A673 (cell line): ENCODE measurements at regions not wholly inside any gene's neighbourhood (a gene's known extent, or its start where the extent isn't known, plus 50 kb on each side); places are given as distances from the start of the nearest gene placed in this dataset.

ENCODE experiments used
- BruUV-seq: library from RNA; stranded (reverse); fragments of 400-500 nt; replicated peaks from 2 replicates; lab custom pipeline; 2021; lab: Mats Ljungman, UMichigan
- CTCF ChIA-PET: fragments of 300-600 bp; sonication (Branson Sonifier 250); formaldehyde crosslinking; loops from one replicate; lab custom pipeline; 2022; ENCODE audit warnings: antibody characterized with exemption; lab: Charles Lee
- POLR2A ChIA-PET: fragments of 300-600 bp; sonication (Branson Sonifier 250); formaldehyde crosslinking; loops from one replicate; lab custom pipeline; 2022; ENCODE audit warnings: antibody characterized with exemption; ENCODE audit not compliant: low non-redundant PET; lab: Charles Lee
- DNase-seq: peaks from one replicate; pipeline ENCODE4 v3.0.0-alpha.2; 2015; ENCODE audit warnings: low spot score
- H3K27ac ChIP-seq: fragments of 200-600 bp; sonication (generic); 2 replicates; pipeline ENCODE4 v1.5.1; 2016; ENCODE audit warnings: mixed run types, low read depth, mild to moderate bottlenecking, mixed read lengths, antibody characterized with exemption, low read length; ENCODE audit not compliant: poor library complexity, severe bottlenecking
- H3K27me3 ChIP-seq: fragments of 200-600 bp; sonication (generic); replicated peaks from 2 replicates; pipeline ENCODE4 v1.6.1; 2017; ENCODE audit warnings: mixed run types, low read depth, mild to moderate bottlenecking, mixed read lengths, antibody characterized with exemption, low read length; ENCODE audit not compliant: insufficient read depth, poor library complexity
- H3K36me3 ChIP-seq: fragments of 200-600 bp; sonication (generic); 2 replicates; pipeline ENCODE4 v1.6.1; 2016; ENCODE audit warnings: mixed run types, mild to moderate bottlenecking, mixed read lengths, antibody characterized with exemption, low read length; ENCODE audit not compliant: insufficient read depth, poor library complexity, severe bottlenecking
- H3K4me1 ChIP-seq: fragments of 200-600 bp; sonication (generic); 2 replicates; pipeline ENCODE4 v1.6.1; 2017; ENCODE audit warnings: mixed run types, mild to moderate bottlenecking, mixed read lengths, antibody characterized with exemption, low read length; ENCODE audit not compliant: insufficient read depth, poor library complexity, severe bottlenecking
- H3K4me3 ChIP-seq: fragments of 200-600 bp; sonication (generic); 2 replicates; pipeline ENCODE4 v1.5.1; 2016; ENCODE audit warnings: low read depth, mixed run types, mild to moderate bottlenecking, mixed read lengths, low read length; ENCODE audit not compliant: poor library complexity, severe bottlenecking
- H3K9me3 ChIP-seq: fragments of 200-600 bp; sonication (generic); 2 replicates; pipeline ENCODE4 v1.6.1; 2016; ENCODE audit warnings: mixed run types, low read depth, mild to moderate bottlenecking, mixed read lengths, antibody characterized with exemption, low read length; ENCODE audit not compliant: poor library complexity, severe bottlenecking
- EZH2 ChIP-seq: fragments of 200-600 bp; sonication (generic); IDR thresholded peaks from 2 replicates; pipeline ENCODE4 v1.6.1; 2017; ENCODE audit warnings: borderline replicate concordance, low read depth, mild to moderate bottlenecking, mixed read lengths, antibody characterized with exemption, low read length; ENCODE audit not compliant: poor library complexity, severe bottlenecking
- intact Hi-C: fragments of 100-400 bp; cut with micrococcal nuclease; formaldehyde crosslinking; loops from one replicate; pipeline ENCODE4 v1.10.0; 2022; ENCODE audit not compliant: unreplicated experiment
- TF ChIP-seq, protein P1 (sequence below): fragments of 300-800, 200-600 bp; sonication (generic); conservative IDR thresholded peaks from 2 replicates; pipeline ENCODE4 v1.5.1; 2017; ENCODE audit warnings: low read depth, mild to moderate bottlenecking, antibody characterized with exemption, low read length, moderate library complexity, mixed read lengths

DNA sequence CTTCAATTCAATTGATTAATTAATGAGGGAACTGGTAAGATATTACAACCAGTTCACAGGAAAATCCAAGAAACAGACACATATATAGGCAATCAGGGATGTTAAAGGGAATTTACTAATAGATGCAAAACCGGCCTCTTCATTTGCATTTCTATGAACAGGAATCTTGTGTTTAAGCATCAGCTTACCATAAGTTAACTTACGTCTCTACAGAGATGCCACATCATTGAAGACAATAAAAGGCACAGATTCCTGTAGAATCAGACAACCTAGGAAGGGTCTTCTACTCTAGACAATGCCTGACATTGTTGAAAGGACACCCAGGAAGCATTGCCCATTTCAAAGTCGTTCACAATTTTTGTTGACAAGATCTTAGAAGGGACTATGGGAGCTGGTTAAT, 93.0 kb upstream of the EPCAM start:
- BruUV-seq = no TSS peak
- TF ChIP-seq, protein P1, sequence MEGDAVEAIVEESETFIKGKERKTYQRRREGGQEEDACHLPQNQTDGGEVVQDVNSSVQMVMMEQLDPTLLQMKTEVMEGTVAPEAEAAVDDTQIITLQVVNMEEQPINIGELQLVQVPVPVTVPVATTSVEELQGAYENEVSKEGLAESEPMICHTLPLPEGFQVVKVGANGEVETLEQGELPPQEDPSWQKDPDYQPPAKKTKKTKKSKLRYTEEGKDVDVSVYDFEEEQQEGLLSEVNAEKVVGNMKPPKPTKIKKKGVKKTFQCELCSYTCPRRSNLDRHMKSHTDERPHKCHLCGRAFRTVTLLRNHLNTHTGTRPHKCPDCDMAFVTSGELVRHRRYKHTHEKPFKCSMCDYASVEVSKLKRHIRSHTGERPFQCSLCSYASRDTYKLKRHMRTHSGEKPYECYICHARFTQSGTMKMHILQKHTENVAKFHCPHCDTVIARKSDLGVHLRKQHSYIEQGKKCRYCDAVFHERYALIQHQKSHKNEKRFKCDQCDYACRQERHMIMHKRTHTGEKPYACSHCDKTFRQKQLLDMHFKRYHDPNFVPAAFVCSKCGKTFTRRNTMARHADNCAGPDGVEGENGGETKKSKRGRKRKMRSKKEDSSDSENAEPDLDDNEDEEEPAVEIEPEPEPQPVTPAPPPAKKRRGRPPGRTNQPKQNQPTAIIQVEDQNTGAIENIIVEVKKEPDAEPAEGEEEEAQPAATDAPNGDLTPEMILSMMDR = no peak
- TF ChIP-seq EZH2 = no peak
- POLR2A ChIA-PET = no interaction called here

DNA sequence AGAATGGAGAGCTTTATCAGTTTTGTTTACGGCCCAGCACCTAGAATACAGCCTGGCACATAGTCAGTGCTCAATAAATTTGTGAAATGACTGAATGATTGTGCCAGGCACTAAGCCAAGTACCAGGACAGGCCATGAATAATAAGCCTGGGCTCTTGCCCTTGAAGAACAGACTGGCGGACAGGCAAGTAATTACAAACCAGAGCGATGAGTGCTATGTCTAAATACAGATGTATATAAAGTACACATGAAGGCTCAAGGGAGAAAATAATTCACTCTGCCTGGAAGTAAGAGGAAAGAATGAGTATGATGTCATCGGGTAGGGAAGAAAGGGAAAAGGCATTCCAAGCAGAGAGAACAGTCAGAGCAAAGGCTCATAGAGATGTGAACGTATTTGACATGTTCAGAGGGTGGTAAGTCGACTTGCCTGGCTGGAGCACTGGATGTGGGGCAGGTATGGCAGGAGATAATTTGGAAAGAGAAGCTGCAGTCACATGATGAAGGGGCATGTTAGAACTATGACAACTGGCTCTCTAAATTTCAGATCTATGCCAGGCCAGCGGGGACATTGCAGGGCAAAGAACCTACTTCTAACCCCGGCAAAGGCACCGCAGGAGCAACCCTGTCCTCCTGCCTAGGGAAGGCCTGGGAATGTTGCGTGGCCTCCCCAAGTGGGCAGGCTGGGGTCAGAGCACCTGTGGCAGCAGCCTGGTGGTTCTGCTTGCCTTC, 94.9 kb upstream of the EPCAM start:
- intact Hi-C loops = no loop called here
- Histone ChIP-seq H3K36me3 (no peaks in the 10 kb centered on the region), H3K4me1 (peaks cover 3% of the 10 kb centered on the region), H3K9me3 (no peaks in the 10 kb centered on the region), H3K27me3 (no peaks in the 10 kb centered on the region), H3K4me3 (no peak overlapping the region), H3K27ac (no peak overlapping the region)
- DNase-seq = no peak
- ChIA-PET POLR2A (no interaction called here), CTCF (no interaction called here)
- TF ChIP-seq, protein P1 = no peak
- no peak for TF ChIP-seq EZH2
- BruUV-seq = no TSS peak

More for the DNA sequence above, 93.0 kb upstream of the EPCAM start:
- intact Hi-C loops = no loop called here
- CTCF ChIA-PET = interaction anchor here (0.6 kb wide), 2 partner anchors 34 to 264 kb away, joined by 3 to 8 read pairs; no protein-coding TSS in a partner anchor
- DNase-seq = no peak
- Histone ChIP-seq H3K9me3 (no peaks in the 10 kb centered on the region), H3K36me3 (no peaks in the 10 kb centered on the region), H3K4me3 (no peak overlapping the region), H3K27me3 (no peaks in the 10 kb centered on the region), H3K4me1 (no peaks in the 10 kb centered on the region), H3K27ac (no peak overlapping the region)

DNA sequence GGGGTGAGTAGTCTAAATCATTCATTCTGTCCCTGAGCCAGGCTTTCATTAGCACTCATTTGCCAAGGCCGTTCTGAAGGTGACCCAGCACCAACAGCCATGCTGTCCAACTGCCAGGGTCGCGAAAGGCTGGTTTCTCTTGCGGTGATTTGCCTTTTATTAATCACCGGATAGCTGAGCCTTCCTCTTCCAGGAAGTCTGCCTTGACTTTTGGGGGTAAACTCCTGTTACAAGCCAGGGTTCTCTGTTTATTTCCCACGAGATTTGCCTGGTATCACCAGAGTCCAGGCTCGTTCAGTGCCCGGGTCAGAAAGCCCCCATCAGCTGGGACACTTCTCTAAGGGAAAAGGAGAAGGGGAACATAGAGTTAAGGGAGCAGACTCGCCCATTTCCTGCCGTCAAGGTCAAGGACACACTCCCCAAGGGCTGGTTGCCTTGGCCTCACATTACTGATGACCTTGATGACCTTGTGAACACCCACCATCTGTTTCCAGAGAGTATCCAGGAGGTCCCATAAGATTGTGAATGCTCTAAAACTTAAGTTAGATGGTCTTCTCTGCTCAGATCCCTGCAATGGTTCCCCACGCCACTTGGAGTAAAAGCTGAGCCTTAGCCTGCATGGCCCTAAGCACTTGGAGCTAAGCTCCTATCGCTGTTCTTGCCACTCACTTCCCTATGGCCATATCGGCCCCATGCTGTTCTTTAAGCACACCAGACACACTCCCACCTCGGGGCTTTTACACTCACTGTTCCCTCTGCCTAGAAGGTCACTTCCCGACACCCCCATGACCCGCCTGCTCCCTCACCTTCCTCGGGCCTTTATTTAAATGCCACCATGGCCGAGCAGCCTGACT, 96.0 kb upstream of the EPCAM start:
- intact Hi-C loops = no loop called here
- TF ChIP-seq, protein P1 = no peak
- no peak for TF ChIP-seq EZH2
- peaks cover 4% of the 10 kb centered on the region for H3K4me1 ChIP-seq
- H3K9me3 ChIP-seq = no peaks in the 10 kb centered on the region
- CTCF ChIA-PET = no interaction called here
- no peak overlapping the region for H3K27ac ChIP-seq
- no TSS peak for BruUV-seq
- H3K36me3 ChIP-seq = no peaks in the 10 kb centered on the region
- POLR2A ChIA-PET = no interaction called here
- H3K27me3 ChIP-seq = no peaks in the 10 kb centered on the region
- H3K4me3 ChIP-seq = no peak overlapping the region
- no peak for DNase-seq
